HG03469 (cell line): ENCODE measurements at regions not wholly inside any gene's neighbourhood (a gene's known extent, or its start where the extent isn't known, plus 50 kb on each side); places are given as distances from the start of the nearest gene placed in this dataset.
"Not testable (repeated sequence)": the region's sequence is repeated elsewhere in the genome, so short reads cannot be mapped to it uniquely, and the experiment has no call there.

ENCODE experiments used
- ATAC-seq: cut with Tn5 transposase; IDR thresholded peaks from one replicate; pipeline ENCODE4 v1.9.1; 2021; ENCODE audit warnings: mild to moderate bottlenecking, moderate library complexity, moderate number of reproducible peaks; ENCODE audit not compliant: unreplicated experiment

DNA sequence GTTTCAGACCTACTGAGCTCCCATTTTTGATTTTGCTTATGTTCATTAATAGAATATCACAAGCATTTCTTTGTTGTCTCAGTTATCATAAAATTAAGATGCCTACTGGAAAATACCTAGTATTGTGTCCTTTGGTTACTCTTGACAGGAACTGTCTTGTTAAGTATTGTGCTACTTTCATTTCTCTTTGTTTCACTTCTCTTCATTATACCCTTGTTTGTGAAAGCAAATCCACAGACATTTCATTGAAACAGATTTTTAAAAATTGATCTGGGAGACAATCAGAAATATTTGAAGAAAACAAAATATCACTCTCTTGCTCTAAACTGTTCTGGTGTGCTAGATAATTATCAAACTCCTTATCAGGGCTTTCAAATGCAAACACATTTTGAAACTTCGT, 290.5 kb upstream of the EYS start:
- ATAC-seq, result no peak

DNA sequence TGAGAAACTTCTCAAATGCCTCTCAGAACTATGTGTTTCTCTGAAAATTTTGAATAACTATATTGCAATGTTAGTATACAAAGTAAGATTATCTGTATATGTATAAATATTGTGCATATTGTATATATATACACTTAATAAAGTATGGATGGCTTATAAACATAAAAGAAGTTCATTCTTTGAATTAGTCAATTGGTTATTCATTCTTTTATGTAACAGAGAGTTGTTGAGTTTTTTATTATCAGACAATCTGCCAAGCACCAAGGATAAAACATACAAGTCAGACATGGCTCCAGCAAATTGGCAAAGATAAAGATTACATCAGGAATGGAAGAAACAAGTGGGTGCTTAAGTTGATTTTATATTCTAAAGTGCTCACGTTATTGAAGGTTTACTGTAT, 289.1 kb upstream of the EYS start:
- ATAC-seq, result no peak

DNA sequence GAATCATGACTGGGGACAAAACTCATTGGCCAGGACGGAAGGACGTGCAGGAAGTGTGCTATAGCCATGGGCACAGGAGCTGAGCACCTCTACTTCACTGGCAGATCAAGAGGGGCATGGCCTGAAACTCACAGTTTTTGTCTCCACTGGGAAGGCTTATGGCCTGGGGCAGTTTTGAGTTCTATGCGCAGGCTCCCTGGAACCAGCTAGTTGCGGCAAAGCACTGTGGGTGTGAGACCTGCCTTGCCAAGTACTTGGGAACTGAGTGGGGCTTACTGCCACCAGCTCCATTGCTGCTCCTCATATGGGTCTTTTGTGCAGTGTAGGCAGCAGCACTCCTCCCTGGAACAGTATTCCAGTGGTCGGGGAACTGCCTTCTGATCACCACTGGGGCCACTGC, 282.6 kb upstream of the EYS start:
- no peak for ATAC-seq

DNA sequence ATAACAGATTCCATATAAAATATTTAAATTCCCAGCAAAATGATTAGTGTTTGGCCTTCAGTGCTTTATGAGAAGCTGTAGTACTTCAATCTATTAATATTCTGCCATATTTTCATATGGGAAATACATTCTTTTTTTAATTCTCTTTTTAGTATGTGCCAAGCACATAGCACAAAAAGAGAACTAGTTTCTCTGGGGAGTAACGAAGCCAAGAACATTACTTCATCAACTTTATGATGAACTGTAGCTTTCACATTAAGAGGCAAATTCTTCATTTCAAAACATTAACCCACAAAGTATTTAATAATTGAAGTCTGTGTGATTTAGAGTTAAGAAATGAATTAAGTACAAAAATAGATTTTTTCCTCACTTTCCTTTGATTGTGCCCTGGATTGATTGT, 281.0 kb upstream of the EYS start:
- no peak for ATAC-seq

DNA sequence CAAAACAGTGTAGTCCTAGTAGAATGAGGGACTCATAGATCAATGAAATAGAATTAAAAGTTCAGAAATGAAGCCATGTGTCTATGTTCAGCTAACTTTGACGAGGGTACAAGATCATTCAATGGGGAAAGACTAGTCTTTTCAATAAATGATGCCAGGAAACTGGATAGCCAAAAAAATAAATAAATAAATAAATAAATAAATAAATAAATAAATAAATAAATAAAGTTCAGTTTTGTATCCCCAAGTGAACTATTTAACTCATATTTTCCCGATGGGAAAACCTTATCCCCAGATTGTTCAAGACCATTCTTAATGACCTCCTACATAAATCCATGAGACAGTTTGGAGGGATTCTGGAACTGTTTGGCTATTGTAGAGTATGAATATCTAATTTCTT, 277.1 kb upstream of the EYS start:
- no peak for ATAC-seq

DNA sequence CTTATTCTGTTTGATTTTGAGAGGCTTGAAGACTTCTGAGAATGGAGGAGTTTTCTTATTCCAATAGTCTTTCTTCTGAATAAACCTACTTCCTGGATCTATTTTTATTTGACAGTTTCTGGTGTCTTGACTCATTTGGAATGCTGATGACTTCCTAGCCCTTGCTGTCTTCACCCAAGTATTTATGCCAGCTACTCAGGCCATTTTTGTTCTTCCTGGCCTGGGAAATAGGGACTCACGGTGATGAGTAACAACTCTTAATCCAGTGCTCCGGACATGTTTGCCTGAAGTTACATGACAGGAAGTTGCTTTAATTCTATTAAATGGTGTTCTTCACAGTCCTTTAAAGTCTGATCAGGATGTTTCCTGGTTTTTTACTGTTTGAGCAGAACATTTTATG, 272.1 kb upstream of the EYS start:
- no peak for ATAC-seq

DNA sequence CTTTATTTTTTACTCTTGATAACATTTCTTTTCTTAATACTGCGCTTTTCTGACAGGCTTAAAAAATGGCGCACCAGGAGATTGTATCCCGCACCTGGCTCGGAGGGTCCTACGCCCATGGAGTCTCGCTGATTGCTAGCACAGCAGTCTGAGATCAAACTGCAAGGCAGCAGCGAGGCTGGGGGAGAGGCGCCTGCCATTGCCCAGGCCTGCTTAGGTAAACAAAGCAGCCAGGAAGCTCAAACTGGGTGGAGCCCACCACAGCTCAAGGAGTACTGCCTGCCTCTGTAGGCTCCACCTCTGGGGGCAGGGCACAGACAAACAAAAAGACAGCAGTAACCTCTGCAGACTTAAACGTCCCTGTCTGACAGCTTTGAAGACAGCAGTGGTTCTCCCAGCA, 264.2 kb upstream of the EYS start:
- not testable (repeated sequence) for ATAC-seq

DNA sequence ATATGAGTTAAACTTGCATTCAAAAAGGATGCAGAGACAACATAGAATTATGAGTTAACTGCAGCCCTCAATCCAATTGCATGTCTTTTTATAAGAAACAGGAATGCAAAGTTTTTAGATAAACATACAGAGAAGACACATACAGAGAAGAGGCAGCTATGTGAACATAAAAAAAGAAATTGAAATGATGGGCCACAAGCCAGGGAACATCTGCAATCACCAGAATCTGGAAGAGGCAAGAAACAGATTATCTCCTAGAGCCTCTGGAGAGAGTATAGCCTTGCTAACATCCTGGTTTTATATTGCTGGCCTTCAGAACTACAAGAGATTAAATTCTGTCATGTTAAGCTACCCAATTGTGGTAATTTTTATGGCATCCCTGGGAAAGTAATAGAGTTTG, 257.2 kb upstream of the EYS start:
- ATAC-seq, result no peak

DNA sequence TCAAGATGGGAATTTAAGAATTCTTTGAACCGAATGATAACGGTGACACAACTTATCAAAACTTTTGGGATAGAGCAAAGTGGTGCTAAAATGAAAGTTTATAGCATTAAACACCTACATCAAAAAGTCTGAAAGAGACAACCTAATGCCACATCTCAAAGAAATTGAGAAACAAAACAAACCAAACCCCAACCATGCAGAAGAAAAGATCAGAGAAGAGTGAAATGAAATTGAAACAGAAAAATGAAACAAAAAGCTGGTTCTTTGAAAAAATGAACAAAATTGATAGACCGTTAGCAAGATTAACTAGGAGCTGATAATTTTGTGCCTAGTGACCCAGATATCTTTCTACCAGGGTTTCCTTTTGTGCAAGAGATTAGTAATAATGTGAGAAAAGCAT, 248.0 kb upstream of the EYS start:
- no peak for ATAC-seq

DNA sequence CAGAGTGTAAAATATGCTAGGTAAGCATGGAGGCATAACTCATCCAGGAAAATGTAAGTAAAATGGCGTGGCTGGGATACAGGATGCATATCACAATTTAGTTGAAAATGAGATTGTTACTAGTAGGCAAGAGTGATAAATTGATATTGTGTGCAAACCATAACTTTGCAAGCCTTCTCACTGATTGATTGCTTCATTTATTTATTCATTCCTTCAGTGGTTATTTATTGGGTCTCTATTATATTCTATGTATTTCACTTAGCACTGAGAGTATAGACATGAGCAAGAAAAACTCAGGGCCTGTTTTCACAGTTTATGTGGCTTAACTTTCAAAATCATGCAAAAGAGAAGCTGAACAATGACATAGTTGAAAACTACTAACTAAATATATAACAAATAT, 241.0 kb upstream of the EYS start:
- no peak for ATAC-seq

DNA sequence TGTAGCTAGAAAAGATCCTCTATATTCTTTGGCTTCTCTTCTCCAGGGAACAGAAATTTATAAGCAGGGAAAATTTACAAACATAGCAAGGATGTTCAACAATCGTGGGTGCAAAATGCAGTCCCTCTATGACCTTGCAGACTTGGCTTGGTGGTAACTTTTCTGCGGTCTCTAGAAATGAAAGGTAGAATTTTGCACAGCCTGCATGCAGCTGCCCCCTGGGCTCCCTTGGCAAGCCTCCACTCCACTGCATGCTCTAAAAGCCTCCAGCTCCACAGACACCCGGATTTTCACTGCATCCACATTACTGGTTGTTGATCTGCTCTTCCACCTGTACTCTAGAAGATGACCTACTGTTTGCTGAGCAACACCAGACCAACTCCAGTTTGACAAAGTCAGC, 236.5 kb upstream of the EYS start:
- no peak for ATAC-seq

DNA sequence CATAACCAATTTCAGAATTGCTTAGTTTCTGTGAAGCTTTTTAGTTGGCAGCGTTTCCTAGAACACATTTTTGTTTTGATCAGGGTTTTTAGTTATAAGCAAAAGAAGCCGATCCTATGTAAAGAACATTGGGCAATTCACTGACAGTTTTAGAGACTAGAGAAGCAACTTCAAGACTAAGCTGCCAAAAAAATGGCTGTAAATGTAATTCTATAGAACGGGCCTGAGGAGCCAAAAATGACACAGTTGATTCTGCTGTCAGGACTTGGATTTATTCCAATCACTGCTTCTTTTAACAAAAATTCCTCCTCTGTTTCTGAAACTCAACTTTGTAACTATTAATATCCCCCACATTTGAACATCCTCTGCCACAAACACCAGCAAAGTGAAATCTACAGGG, 236.0 kb upstream of the EYS start:
- ATAC-seq, result no peak

DNA sequence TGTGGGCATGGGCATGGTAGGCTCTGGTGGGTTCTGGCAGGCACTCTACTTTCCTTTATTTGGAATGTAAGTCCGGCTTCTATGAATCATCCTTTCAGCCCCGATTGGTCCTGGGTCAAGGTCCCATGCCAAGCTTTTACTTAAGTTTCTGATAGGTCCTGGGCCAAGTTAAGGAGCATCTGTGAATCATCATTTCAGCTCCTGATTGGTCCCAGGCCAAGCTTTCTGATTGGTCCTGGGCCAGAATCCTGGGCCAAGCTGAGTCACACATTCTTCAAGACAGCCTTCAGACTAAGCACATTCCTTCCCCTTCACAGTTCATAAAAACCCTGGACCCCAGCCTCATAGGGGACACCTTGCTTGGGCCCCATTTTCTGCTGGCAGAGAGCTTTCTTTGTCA, 231.0 kb upstream of the EYS start:
- ATAC-seq, result no peak

DNA sequence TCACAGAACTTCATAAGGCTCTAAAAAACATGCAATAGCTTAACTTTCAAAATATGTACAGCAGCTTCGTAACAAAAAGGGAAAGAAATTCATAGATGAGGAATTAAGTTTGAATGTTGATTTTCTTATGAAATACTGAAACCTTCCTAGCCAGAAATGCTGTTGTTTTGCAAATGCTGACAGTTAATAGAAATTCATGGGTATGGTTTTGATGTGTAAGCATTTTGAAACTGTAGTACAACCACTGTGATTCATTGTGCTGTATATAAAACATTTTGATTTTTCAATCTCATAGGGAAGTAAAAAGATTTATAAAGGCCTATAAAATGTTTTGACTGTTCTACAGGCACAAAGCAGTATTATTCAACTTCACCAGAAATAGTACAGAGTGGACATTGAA, 228.4 kb upstream of the EYS start:
- no peak for ATAC-seq

DNA sequence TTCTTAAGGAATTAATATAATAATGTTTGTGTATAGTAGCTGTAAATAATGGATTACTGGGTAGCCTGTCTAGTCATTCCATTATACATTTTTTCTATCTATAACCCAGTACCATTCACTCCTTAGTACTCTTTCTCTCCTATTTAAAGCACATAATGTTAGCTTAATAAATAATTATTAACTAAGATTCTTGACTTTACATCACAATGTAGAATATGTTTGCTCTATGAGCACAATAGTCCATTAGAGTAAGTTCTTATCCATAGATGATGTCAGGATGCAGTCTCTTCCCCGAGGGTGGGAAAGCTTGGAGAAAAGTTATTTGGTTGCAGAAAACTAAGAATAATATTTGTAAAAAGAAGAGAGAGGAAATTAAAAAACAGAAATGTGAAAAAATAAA, 226.4 kb upstream of the EYS start:
- ATAC-seq, result no peak

DNA sequence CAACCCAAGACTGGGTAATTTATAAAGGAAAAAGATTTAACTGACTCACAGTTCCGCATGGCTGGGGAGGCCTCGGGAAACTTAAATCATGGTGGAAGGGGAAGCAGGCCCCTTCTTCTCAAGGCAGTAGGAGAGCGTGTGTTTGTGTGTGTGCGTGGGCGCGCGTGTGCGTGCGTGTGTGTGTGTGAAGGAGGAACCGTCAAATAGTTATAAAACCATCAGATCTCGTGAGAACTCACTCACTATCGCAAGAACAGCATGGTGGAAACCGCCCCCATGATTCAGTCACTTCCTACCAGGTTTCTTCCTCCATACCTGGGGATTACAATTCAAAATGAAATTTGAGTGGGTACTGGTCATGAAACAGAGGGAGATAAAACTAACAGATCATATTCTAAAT, 220.1 kb upstream of the EYS start:
- no peak for ATAC-seq

DNA sequence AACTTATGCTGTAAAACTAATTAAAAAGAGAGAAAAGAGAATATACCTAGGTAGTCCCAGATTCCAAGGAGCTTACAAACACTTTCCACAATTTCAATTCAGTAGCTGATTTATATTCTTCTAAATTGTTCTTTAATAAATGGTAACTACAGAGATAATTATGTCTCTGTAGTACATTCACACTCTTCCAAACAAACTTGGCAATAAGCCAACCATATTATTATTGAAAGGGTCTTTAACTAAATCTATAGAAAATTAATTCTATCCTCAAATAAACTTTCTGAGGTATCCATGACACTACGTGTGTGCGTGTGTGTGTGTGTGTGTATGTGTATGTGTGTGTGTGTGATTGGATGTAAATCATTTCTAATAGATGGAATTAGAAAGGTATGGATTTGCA, 217.4 kb upstream of the EYS start:
- ATAC-seq, result no peak

DNA sequence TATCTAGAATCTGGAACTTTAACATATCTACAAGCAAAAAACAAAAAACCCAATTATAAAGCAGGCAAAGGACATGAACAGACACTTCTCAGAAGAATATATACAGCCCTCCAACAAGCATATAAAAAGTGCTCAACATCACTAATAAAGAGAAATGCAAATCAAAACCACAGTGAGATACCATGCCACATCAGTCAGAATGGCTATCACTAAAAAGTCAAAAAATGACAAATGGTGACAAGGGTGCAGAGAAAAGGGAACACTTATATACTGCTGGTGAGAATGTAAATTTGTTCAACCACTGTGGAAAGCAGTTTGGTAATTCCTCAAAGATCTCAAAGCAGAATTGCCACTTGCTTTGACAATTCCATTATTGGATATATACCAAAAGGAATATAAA, 215.0 kb upstream of the EYS start:
- no peak for ATAC-seq

DNA sequence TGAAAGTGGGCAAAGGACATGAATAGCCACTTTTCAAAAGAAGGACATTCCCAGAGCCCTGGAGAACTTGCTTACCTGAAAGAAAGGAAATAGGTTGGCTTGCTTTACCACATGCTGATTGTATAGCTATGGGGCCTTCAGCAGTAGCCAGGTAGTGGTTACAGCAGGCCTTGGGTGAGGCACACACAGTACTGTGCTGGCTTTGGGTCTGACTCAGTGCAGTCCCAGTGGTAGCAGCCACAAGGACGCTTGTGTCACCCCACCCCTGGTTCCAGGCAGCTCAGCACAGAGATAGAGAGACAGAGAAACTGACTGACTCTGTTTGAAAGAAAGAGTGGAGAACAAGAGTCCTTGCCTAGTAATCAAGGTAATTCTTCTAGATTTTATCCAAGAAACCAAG, 201.0 kb upstream of the EYS start:
- no peak for ATAC-seq

DNA sequence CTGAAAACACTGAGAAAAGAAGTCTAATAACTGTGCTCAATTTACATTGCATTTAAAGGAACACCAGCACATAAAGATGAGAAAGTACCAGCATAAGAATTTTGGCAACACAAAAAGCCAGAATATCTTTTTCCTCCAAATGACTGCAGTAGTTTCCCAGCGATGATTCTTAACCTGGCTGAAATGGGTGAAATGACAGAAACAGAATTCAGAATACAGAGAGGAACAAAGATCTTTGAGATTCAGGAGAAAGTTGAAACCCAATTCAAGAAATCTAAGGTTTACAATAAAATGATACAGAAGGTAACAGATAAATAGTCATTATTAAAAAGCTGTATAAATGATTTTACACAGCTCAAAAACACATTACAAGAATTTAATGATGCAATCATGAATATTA, 197.0 kb upstream of the EYS start:
- ATAC-seq, result no peak

DNA sequence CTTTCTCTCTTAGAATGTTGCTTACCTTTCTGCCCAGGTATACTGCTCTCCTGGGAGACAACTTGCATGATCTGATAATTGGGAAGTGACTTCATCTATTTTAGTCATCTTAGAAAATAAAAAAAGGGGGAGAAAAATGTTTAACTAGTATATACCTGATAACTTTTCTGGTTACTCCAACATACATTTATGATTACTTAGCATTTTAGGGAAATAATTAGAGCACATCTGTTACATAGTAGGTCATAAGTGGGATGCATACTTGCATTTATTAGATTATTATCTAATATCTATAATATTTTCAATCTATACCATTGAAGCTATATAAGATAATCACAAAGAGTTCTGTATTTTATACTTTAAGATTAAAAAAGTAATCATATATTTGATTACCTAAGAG, 193.9 kb upstream of the EYS start:
- no peak for ATAC-seq

DNA sequence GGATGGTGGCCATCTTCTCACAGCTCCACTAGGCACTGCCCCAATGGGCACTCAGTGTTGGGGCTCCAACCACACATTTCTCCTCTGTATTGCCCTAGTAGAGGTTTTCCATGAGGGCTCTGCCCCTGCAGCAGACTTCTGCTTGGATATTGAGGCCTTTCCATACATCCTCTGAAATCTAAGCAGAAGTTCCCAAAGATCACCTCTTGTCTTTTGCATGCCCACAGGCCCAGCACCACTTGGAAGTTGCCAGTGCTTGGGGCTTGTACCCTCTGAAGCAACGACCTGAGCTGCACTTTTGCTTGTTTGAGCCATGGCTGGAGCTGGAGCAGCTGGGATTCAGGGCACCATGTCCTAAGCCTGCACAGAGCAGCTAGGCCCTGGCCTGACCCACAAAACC, 189.1 kb upstream of the EYS start:
- ATAC-seq, result no peak

DNA sequence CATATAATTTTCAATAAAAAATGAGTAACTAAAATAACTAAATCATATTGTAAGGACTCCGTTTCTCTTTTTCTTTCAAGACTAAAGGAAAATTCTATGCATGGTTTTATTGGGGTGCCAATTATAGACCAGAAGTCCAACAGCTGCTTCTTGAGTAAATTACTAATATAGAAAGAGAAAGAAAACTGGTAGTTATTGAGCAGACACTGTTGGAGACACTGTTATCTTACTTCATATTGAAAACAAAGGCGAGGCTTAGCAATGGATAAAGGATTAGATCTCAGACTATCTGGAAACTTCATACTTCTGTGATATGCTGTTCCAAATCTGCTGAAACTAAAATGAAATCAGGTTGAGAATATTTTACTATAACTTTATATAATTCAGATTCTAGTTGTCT, 169.6 kb upstream of the EYS start:
- no peak for ATAC-seq

DNA sequence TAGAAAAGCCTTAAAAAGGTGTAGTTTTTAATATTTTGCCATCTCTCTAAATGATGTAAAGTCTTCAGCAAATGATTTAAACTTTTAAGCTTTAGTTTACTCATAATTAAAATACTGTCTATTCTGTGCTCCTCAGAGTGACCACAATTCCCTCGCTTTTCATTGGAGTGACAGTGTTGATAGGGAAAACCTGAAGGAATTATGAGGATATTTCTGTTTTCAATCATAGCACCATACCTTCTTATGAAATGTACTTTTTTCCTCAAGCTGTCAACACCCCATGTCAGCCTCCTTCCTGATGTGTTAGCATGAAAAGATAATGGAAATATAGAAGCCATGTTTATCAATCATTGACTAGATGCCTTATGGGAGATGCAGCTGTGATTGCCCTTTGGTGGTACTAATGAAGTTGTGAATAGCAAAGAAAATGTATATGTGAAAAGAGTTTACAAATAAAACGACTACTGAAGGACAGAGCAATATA, 145.4 kb upstream of the EYS start:
- ATAC-seq, result no peak
